Endodermal cell (in vitro differentiated cells): ENCODE measurements at regions not wholly inside any gene's neighbourhood (a gene's known extent, or its start where the extent isn't known, plus 50 kb on each side); places are given as distances from the start of the nearest gene placed in this dataset.

Source experiments
- DNase-seq: peaks from one replicate; pipeline ENCODE4 v3.0.0-alpha.2; 2017
- H3K27ac ChIP-seq: 2 replicates; pipeline ENCODE4 v1.5.1; 2013; ENCODE audit warnings: mild to moderate bottlenecking, low read depth, low read length, moderate library complexity
- H3K27me3 ChIP-seq: 2 replicates; pipeline ENCODE4 v1.6.1; 2013; ENCODE audit warnings: mild to moderate bottlenecking, low read length, moderate library complexity; ENCODE audit not compliant: insufficient read depth, control insufficient read depth, poor library complexity, severe bottlenecking
- H3K36me3 ChIP-seq: 2 replicates; pipeline ENCODE4 v1.7.0; 2013; ENCODE audit warnings: mild to moderate bottlenecking, low read length, moderate library complexity; ENCODE audit not compliant: control insufficient read depth, insufficient read depth
- H3K4me1 ChIP-seq: one replicate; pipeline ENCODE4 v1.7.0; 2013; ENCODE audit warnings: low read length; ENCODE audit not compliant: control insufficient read depth, insufficient read depth
- H3K4me3 ChIP-seq: 2 replicates; pipeline ENCODE4 v1.5.1; 2013; ENCODE audit warnings: mild to moderate bottlenecking, low read length, moderate library complexity
- H3K9ac ChIP-seq: 2 replicates; pipeline ENCODE4 v1.6.1; 2013; ENCODE audit warnings: mild to moderate bottlenecking, low read length, moderate library complexity; ENCODE audit not compliant: poor library complexity, severe bottlenecking; ENCODE audit errors: extremely low read depth
- H3K9me3 ChIP-seq: 2 replicates; pipeline ENCODE4 v1.6.1; 2013; ENCODE audit warnings: mild to moderate bottlenecking, low read length, moderate library complexity; ENCODE audit not compliant: control insufficient read depth
- H3K27ac Mint-ChIP-seq: 2 replicates; pipeline ENCODE4 v1.8.0; 2020; ENCODE audit warnings: mixed read lengths
- H3K27me3 Mint-ChIP-seq: 2 replicates; pipeline ENCODE4 v1.8.0; 2021; ENCODE audit warnings: mild to moderate bottlenecking, mixed read lengths; ENCODE audit not compliant: insufficient read depth
- H3K36me3 Mint-ChIP-seq: 2 replicates; pipeline ENCODE4 v1.8.0; 2020; ENCODE audit warnings: low read depth, mixed read lengths
- H3K4me1 Mint-ChIP-seq: 2 replicates; pipeline ENCODE4 v1.8.0; 2020; ENCODE audit warnings: mixed read lengths
- H3K4me3 Mint-ChIP-seq: 2 replicates; pipeline ENCODE4 v1.8.0; 2020; ENCODE audit warnings: mild to moderate bottlenecking, moderate library complexity, mixed read lengths
- H3K9me3 Mint-ChIP-seq: 2 replicates; pipeline ENCODE4 v1.8.0; 2020; ENCODE audit warnings: mild to moderate bottlenecking, mixed read lengths
- CTCF ChIP-seq: fragments of 200-600 bp; sonication (generic); conservative IDR thresholded peaks from 2 replicates; pipeline ENCODE4 v1.5.0; 2021; ENCODE audit warnings: antibody characterized with exemption, mild to moderate bottlenecking
- WGBS, 2 experiments: methylation state at CpG; one replicate each; pipeline versions ENCODE4 v1.1.5 to v1.1.7; 2013; ENCODE audit warnings: missing lambda C conversion rate in 2 of 2, mixed read lengths in 1 of 2; ENCODE audit not compliant: insufficient coverage in 1 of 2, insufficient read length in 1 of 2; 5-methylcytosine and 5-hydroxymethylcytosine counted together

GRCh38 chr1:192489047-192489446, 86.5 kb upstream of the RGS1 start:
- Mint-ChIP-seq H3K9me3 (peaks cover 2% of the 10 kb centered on the region), H3K27me3 (no peaks in the 10 kb centered on the region), H3K4me3 (no peak overlapping the region), H3K27ac (no peak overlapping the region), H3K36me3 (no peaks in the 10 kb centered on the region), H3K4me1 (no peaks in the 10 kb centered on the region)
- Histone ChIP-seq H3K9ac (no peak overlapping the region), H3K4me3 (no peak overlapping the region), H3K9me3 (no peaks in the 10 kb centered on the region), H3K4me1 (no peaks in the 10 kb centered on the region), H3K27ac (peak overlapping the region; percentile 24), H3K36me3 (no peaks in the 10 kb centered on the region), H3K27me3 (no peaks in the 10 kb centered on the region)
- no peak for DNase-seq
- TF ChIP-seq CTCF, result no peak
- 80% methylated on average over 1 of the region's 1 CpG; no CpG with 5 or more reads in 1 of the 2 experiments for WGBS, 2 experiments

GRCh38 chr1:192489748-192490147, 85.8 kb upstream of the RGS1 start:
- no peak for DNase-seq
- Mint-ChIP-seq H3K4me3 (no peak overlapping the region), H3K36me3 (no peaks in the 10 kb centered on the region), H3K4me1 (no peaks in the 10 kb centered on the region), H3K27ac (peak overlapping the region; percentile 62), H3K9me3 (no peaks in the 10 kb centered on the region), H3K27me3 (no peaks in the 10 kb centered on the region)
- H3K4me1 ChIP-seq, result no peaks in the 10 kb centered on the region
- no peaks in the 10 kb centered on the region for H3K27me3 ChIP-seq
- 88 to 92% methylated on average over 1 to 2 of the region's 2 CpGs for WGBS, 2 experiments
- H3K36me3 ChIP-seq, result no peaks in the 10 kb centered on the region
- no peak for TF ChIP-seq CTCF
- peak overlapping the region; percentile 58 for H3K27ac ChIP-seq
- H3K9me3 ChIP-seq, result no peaks in the 10 kb centered on the region
- H3K9ac ChIP-seq, result no peak overlapping the region
- H3K4me3 ChIP-seq, result no peak overlapping the region

- no peaks in the 10 kb centered on the region for H3K4me1 ChIP-seq
- H3K27ac Mint-ChIP-seq, result no peak overlapping the region
- H3K27me3 ChIP-seq, result no peaks in the 10 kb centered on the region
- H3K9me3 ChIP-seq, result no peaks in the 10 kb centered on the region
- no peaks in the 10 kb centered on the region for H3K9me3 Mint-ChIP-seq
- H3K36me3 ChIP-seq, result no peaks in the 10 kb centered on the region
- TF ChIP-seq CTCF, result no peak
- no peak for DNase-seq
- no peak overlapping the region for H3K4me3 ChIP-seq
- H3K4me3 Mint-ChIP-seq, result no peak overlapping the region
- H3K9ac ChIP-seq, result no peak overlapping the region
- H3K36me3 Mint-ChIP-seq, result no peaks in the 10 kb centered on the region
- H3K4me1 Mint-ChIP-seq, result no peaks in the 10 kb centered on the region
- no peaks in the 10 kb centered on the region for H3K27me3 Mint-ChIP-seq
- H3K27ac ChIP-seq, result no peak overlapping the region
- 73 to 100% methylated on average over 1 of the region's 2 CpGs for WGBS, 2 experiments
These were observed 83.6 kb upstream of the RGS1 start for GRCh38 chr1:192491804-192492554.
